HUDEP-2 (cell line): ENCODE measurements at regions not wholly inside any gene's neighbourhood (a gene's known extent, or its start where the extent isn't known, plus 50 kb on each side); places are given as distances from the start of the nearest gene placed in this dataset.
"Not testable (repeated sequence)": the region's sequence is repeated elsewhere in the genome, so short reads cannot be mapped to it uniquely, and the experiment has no call there.

ENCODE experiments used
- DNase-seq, 76 experiments: peaks; one replicate each; lab custom pipeline; 2025; ENCODE audit not compliant: unreplicated experiment in 76 of 76; lab: John Stamatoyannopoulos, UW

GRCh38 chr22:27232077-27232476 lies 569.5 kb downstream of the MN1 start:
- DNase-seq: no peak

- no peak for DNase-seq
Observed at GRCh38 chr22:27237080-27237741, 564.3 kb downstream of the MN1 start.

- peak in 3 of 76 experiments; percentile 0 to 7 (median 6) for DNase-seq
Observed at GRCh38 chr22:27238935-27239510, 562.5 kb downstream of the MN1 start.

GRCh38 chr22:27239520-27239919 lies 562.0 kb downstream of the MN1 start:
- DNase-seq: no peak

GRCh38 chr22:27240298-27241075 lies 561.1 kb downstream of the MN1 start:
- DNase-seq: no peak

- no peak for DNase-seq
Observed at GRCh38 chr22:27241430-27242321, 559.9 kb downstream of the MN1 start.

GRCh38 chr22:27242474-27242873 lies 559.1 kb downstream of the MN1 start:
- DNase-seq: no peak

- no peak for DNase-seq
Observed at GRCh38 chr22:27242917-27243589, 558.5 kb downstream of the MN1 start.

GRCh38 chr22:27244328-27244727 lies 557.2 kb downstream of the MN1 start:
- no peak for DNase-seq

GRCh38 chr22:27245056-27245455 lies 556.5 kb downstream of the MN1 start:
- DNase-seq: no peak

GRCh38 chr22:27246558-27246957 lies 555.0 kb downstream of the MN1 start:
- DNase-seq: no peak

- no peak for DNase-seq
Observed at GRCh38 chr22:27247701-27248434, 553.7 kb downstream of the MN1 start.

GRCh38 chr22:27250418-27250817 lies 551.1 kb downstream of the MN1 start:
- DNase-seq: no peak

GRCh38 chr22:27250886-27251285 lies 550.7 kb downstream of the MN1 start:
- no peak for DNase-seq

- DNase-seq: no peak
Observed at GRCh38 chr22:27251563-27251962, 550.0 kb downstream of the MN1 start.

- DNase-seq: no peak
Observed at GRCh38 chr22:27252282-27253049, 549.1 kb downstream of the MN1 start.

- DNase-seq: no peak
Observed at GRCh38 chr22:27253108-27253902, 548.3 kb downstream of the MN1 start.

- not testable (repeated sequence) for DNase-seq
Observed at GRCh38 chr22:27254063-27254462, 547.5 kb downstream of the MN1 start.
